HepG2 (cell line): ENCODE measurements at regions not wholly inside any gene's neighbourhood (a gene's known extent, or its start where the extent isn't known, plus 50 kb on each side); places are given as distances from the start of the nearest gene placed in this dataset.

ENCODE experiments used
- PBX2 ChIP-seq: IDR thresholded peaks from 2 replicates; pipeline ENCODE4 v1.6.1; 2016; ENCODE audit warnings: control low read depth
- SNAPC4 ChIP-seq: sonication (generic); formaldehyde crosslinking; IDR thresholded peaks from 2 replicates; pipeline ENCODE4 v1.4.0; 2020; ENCODE audit warnings: mild to moderate bottlenecking, missing genetic modification reagents
- ZBTB34 ChIP-seq: sonication (generic); formaldehyde crosslinking; IDR thresholded peaks from 2 replicates; pipeline ENCODE4 v1.8.0; 2022; ENCODE audit warnings: mild to moderate bottlenecking, missing genetic modification reagents
- ZNF335 ChIP-seq: sonication (generic); formaldehyde crosslinking; IDR thresholded peaks from 2 replicates; pipeline ENCODE4 v1.4.0; 2020; ENCODE audit warnings: missing genetic modification reagents
- ZNF33A ChIP-seq: sonication (generic); formaldehyde crosslinking; IDR thresholded peaks from 2 replicates; pipeline ENCODE4 v1.5.1; 2020; ENCODE audit warnings: missing genetic modification reagents, mild to moderate bottlenecking, moderate library complexity, borderline replicate concordance
- ZNF501 ChIP-seq: sonication (generic); formaldehyde crosslinking; IDR thresholded peaks from 2 replicates; pipeline ENCODE4 v1.5.1; 2020; ENCODE audit warnings: mild to moderate bottlenecking, moderate library complexity, missing genetic modification reagents
- TF ChIP-seq, protein P1 (sequence below): sonication (generic); formaldehyde crosslinking; IDR thresholded peaks from 2 replicates; pipeline ENCODE4 v1.5.0; 2020; ENCODE audit warnings: mild to moderate bottlenecking, missing genetic modification reagents

DNA sequence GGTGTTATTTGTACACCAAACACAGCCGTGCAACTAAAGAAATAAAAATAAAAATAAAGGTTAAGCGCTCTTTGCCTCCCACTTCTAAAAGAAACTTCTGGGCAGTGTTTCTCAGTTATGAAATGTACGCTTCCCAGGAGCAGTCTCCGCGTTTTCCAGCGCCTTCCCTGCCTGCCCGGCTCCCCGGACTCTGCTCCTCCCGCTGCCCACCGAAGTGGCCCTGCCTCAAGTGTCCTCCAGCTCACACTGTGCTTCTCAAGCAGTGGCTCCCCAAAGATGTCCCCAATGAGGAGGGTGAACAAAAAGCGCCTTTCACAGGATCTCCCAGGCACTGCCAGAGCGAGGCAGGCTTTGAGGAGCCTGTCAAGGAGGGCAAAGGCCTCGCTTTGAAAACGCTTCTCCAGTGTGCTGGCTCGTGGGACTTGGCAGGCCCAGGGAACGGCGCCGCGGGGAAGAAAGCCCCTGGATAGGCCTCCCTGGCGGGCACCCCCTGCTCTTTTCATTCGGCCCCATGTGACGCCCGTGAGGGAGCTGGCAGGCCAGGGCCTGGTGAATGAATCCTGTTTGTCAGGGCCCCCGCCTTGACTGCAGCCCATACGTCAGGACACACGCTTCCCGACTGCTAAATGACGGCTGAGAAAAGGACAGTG lies 187.1 kb downstream of the FOXO1 start (continued):
- TF ChIP-seq, protein P1, sequence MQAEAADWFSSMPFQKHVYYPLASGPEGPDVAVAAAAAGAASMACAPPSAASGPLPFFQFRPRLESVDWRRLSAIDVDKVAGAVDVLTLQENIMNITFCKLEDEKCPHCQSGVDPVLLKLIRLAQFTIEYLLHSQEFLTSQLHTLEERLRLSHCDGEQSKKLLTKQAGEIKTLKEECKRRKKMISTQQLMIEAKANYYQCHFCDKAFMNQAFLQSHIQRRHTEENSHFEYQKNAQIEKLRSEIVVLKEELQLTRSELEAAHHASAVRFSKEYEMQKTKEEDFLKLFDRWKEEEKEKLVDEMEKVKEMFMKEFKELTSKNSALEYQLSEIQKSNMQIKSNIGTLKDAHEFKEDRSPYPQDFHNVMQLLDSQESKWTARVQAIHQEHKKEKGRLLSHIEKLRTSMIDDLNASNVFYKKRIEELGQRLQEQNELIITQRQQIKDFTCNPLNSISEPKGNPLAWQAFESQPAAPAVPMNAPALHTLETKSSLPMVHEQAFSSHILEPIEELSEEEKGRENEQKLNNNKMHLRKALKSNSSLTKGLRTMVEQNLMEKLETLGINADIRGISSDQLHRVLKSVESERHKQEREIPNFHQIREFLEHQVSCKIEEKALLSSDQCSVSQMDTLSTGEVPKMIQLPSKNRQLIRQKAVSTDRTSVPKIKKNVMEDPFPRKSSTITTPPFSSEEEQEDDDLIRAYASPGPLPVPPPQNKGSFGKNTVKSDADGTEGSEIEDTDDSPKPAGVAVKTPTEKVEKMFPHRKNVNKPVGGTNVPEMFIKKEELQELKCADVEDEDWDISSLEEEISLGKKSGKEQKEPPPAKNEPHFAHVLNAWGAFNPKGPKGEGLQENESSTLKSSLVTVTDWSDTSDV (CRISPR knock-in tag), result no peak
- no peak for TF ChIP-seq ZBTB34
- TF ChIP-seq ZNF501 (CRISPR knock-in tag), result peak; percentile 73; the same call in 1 of the 2 replicates
- TF ChIP-seq ZNF33A, result no peak
- no peak for TF ChIP-seq PBX2
- TF ChIP-seq SNAPC4, result 0 out of 2 replicates have a peak, but pooled peaks have one; percentile 16
- no peak for TF ChIP-seq ZNF335 (CRISPR knock-in tag)
- TF ChIP-seq, all 625 proteins: peak for 5
